ENCODE measurements at regions not wholly inside any gene's neighbourhood (a gene's known extent, or its start where the extent isn't known, plus 50 kb on each side); places are given as distances from the start of the nearest gene placed in this dataset.
"Not testable (repeated sequence)": the region's sequence is repeated elsewhere in the genome, so short reads cannot be mapped to it uniquely, and the experiment has no call there.

GRCh38 chr14:82689948-82690347 lies 1156.3 kb upstream of the SEL1L start:
- no peak for TF ChIP-seq EZH2 (IDR thresholded peaks at IDR 0.05; ENCODE audit: borderline replicate concordance, low read depth, low read length, severe bottlenecking)
- TF ChIP-seq, protein P1, sequence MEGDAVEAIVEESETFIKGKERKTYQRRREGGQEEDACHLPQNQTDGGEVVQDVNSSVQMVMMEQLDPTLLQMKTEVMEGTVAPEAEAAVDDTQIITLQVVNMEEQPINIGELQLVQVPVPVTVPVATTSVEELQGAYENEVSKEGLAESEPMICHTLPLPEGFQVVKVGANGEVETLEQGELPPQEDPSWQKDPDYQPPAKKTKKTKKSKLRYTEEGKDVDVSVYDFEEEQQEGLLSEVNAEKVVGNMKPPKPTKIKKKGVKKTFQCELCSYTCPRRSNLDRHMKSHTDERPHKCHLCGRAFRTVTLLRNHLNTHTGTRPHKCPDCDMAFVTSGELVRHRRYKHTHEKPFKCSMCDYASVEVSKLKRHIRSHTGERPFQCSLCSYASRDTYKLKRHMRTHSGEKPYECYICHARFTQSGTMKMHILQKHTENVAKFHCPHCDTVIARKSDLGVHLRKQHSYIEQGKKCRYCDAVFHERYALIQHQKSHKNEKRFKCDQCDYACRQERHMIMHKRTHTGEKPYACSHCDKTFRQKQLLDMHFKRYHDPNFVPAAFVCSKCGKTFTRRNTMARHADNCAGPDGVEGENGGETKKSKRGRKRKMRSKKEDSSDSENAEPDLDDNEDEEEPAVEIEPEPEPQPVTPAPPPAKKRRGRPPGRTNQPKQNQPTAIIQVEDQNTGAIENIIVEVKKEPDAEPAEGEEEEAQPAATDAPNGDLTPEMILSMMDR (IDR thresholded peaks at IDR 0.05; ENCODE audit: extremely low read depth in 1 of 2, insufficient read depth in 1 of 2, low read depth in 1 of 2, low read length in 2 of 2): no peak
- no peak for TF ChIP-seq MAX (IDR thresholded peaks at IDR 0.05; ENCODE audit: insufficient read depth, insufficient read length)
- TF ChIP-seq POLR2AphosphoS5 (IDR thresholded peaks at IDR 0.05; ENCODE audit: insufficient read depth, low read depth, low read length): no peak
- TF ChIP-seq GATA2 (IDR thresholded peaks at IDR 0.05; ENCODE audit: insufficient read depth, insufficient read length, low read depth, low read length): no peak
- TF ChIP-seq MYC (IDR thresholded peaks at IDR 0.05; ENCODE audit: low read depth, low read length): no peak
- TF ChIP-seq JUN (IDR thresholded peaks at IDR 0.05; ENCODE audit: borderline replicate concordance, insufficient read depth, insufficient read length, low read depth): no peak
- no peak for TF ChIP-seq POLR2A (IDR thresholded peaks at IDR 0.05; ENCODE audit: low read depth, low read length)
- TF ChIP-seq FOS (IDR thresholded peaks at IDR 0.05; ENCODE audit: borderline replicate concordance, insufficient read depth, low read length): no peak
- CTCF ChIA-PET: no interaction called here
- FAIRE-seq (no peak), DNase-seq (ENCODE audit: low read depth, low spot score) (no peak)
- Histone ChIP-seq H3K9me3 (replicated peaks; ENCODE audit: control insufficient read depth, insufficient read depth, low read length) (no peaks in the 10 kb centered on the region), H3K27ac (ENCODE audit: insufficient read depth, low read depth, low read length) (no peak overlapping the region), H3K79me2 (ENCODE audit: control insufficient read depth, insufficient read depth, low read length) (no peaks in the 10 kb centered on the region), H4K20me1 (replicated peaks; ENCODE audit: control insufficient read depth, extremely low read depth, insufficient read depth, low read length) (no peaks in the 10 kb centered on the region), H3K27me3 (ENCODE audit: control insufficient read depth in 2 of 2, insufficient read depth in 2 of 2, low read length in 2 of 2) (no peaks in the 10 kb centered on the region), H3K4me1 (ENCODE audit: control insufficient read depth, extremely low read depth, insufficient read depth, low read length) (no peaks in the 10 kb centered on the region), H3K9ac (replicated peaks; ENCODE audit: extremely low read depth, insufficient read depth, low read length) (no peak overlapping the region), H3K9me1 (replicated peaks; ENCODE audit: control insufficient read depth, extremely low read depth, insufficient read depth, low read length) (no peaks in the 10 kb centered on the region), H3K36me3 (ENCODE audit: control insufficient read depth in 2 of 2, extremely low read depth in 1 of 2, insufficient read depth in 2 of 2, low read length in 2 of 2) (no peaks in the 10 kb centered on the region), H2AFZ (ENCODE audit: low read depth, low read length) (no peak overlapping the region), H3K4me3 (replicated peaks in 1 of 3; ENCODE audit: insufficient read depth in 1 of 3, low read depth in 1 of 3, low read length in 3 of 3) (no peak overlapping the region), H3K4me2 (ENCODE audit: insufficient read depth, low read length) (no peak overlapping the region)
- BruUV-seq (replicated peaks): no TSS peak
- POLR2A ChIA-PET: no interaction called here
- dilution Hi-C loops (cut with MboI; ENCODE audit: extremely low pct_ligation_motif_present, low sequenced_read_pairs): no loop called here
- intact Hi-C loops (cut with micrococcal nuclease): no loop called here

DNA sequence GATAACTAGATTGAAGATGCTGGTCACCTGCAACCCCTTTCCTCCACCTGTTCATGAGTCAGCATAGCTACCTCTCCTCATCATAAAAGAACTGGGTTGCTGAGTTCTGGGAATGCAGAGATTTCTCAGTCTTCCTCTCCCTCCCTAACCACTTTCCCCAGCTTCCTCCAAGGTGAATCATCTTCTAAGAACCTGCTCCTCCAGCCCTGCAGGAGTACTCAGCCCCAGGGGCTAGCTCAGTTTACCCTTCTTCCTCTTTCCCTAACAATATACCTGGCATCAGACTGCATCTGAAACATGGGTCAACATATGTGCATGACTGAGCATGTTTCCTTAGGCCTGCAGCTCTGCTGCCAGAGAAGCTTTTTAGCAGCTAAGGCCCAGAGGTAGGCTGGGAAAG lies 1157.5 kb upstream of the SEL1L start:
- dilution Hi-C loops (cut with MboI; ENCODE audit: extremely low pct_ligation_motif_present, low sequenced_read_pairs); H3K27me3 ChIP-seq (ENCODE audit: control insufficient read depth in 2 of 2, insufficient read depth in 2 of 2, low read length in 2 of 2); DNase-seq (ENCODE audit: low read depth, low spot score); H3K9me1 ChIP-seq (replicated peaks; ENCODE audit: control insufficient read depth, extremely low read depth, insufficient read depth, low read length); H3K79me2 ChIP-seq (ENCODE audit: control insufficient read depth, insufficient read depth, low read length); H3K9me3 ChIP-seq (replicated peaks; ENCODE audit: control insufficient read depth, insufficient read depth, low read length); POLR2A ChIA-PET; H4K20me1 ChIP-seq (replicated peaks; ENCODE audit: control insufficient read depth, extremely low read depth, insufficient read depth, low read length); intact Hi-C loops (cut with micrococcal nuclease); H3K9ac ChIP-seq (replicated peaks; ENCODE audit: extremely low read depth, insufficient read depth, low read length); CTCF ChIA-PET; H3K4me3 ChIP-seq (replicated peaks in 1 of 3; ENCODE audit: insufficient read depth in 1 of 3, low read depth in 1 of 3, low read length in 3 of 3); H2AFZ ChIP-seq (ENCODE audit: low read depth, low read length); H3K4me1 ChIP-seq (ENCODE audit: control insufficient read depth, extremely low read depth, insufficient read depth, low read length); FAIRE-seq; BruUV-seq (replicated peaks); H3K27ac ChIP-seq (ENCODE audit: insufficient read depth, low read depth, low read length); H3K4me2 ChIP-seq (ENCODE audit: insufficient read depth, low read length); H3K36me3 ChIP-seq (ENCODE audit: control insufficient read depth in 2 of 2, extremely low read depth in 1 of 2, insufficient read depth in 2 of 2, low read length in 2 of 2): not testable (repeated sequence)
